Keratinocyte (primary cell): ENCODE measurements at regions not wholly inside any gene's neighbourhood (a gene's known extent, or its start where the extent isn't known, plus 50 kb on each side); places are given as distances from the start of the nearest gene placed in this dataset.

ENCODE experiments used
- DNase-seq: peaks from one replicate; pipeline ENCODE4 v3.0.0-alpha.2; 2011; ENCODE audit warnings: low read depth, missing footprints, low spot score
- FAIRE-seq: peaks from 2 replicates; lab custom pipeline; 2011; peaks lifted over from hg19 to GRCh38; lab: Jason Lieb, UNC
- H2AFZ ChIP-seq: 2 replicates; pipeline ENCODE4 v1.6.0; 2012; ENCODE audit warnings: low read length, control low read depth, inconsistent platforms; ENCODE audit not compliant: control insufficient read depth
- H3K27ac ChIP-seq: 2 replicates; pipeline ENCODE4 v1.5.1; 2011; ENCODE audit warnings: low read length; ENCODE audit not compliant: control insufficient read depth, insufficient read depth
- H3K27me3 ChIP-seq: 3 replicates; pipeline ENCODE4 v1.6.0; 2011; ENCODE audit warnings: low read length; ENCODE audit not compliant: control insufficient read depth, insufficient read depth; ENCODE audit errors: extremely low read depth
- H3K36me3 ChIP-seq, 2 experiments: 2 replicates in 1 of 2; 3 replicates in 1 of 2; pipeline ENCODE4 v1.5.1; 2011; ENCODE audit warnings: low read length in 2 of 2, mild to moderate bottlenecking in 1 of 2; ENCODE audit not compliant: control insufficient read depth in 2 of 2, insufficient read depth in 2 of 2; ENCODE audit errors: extremely low read depth in 1 of 2
- H3K4me1 ChIP-seq: 3 replicates; pipeline ENCODE4 v1.5.1; 2011; ENCODE audit warnings: low read length; ENCODE audit not compliant: control insufficient read depth, insufficient read depth; ENCODE audit errors: extremely low read depth
- H3K4me2 ChIP-seq: 3 replicates; pipeline ENCODE4 v1.6.0; 2011; ENCODE audit warnings: low read depth, low read length; ENCODE audit not compliant: control insufficient read depth, insufficient read depth; ENCODE audit errors: extremely low read depth
- H3K4me3 ChIP-seq, 3 experiments: fragments of 200-600 bp in 1 of 3; sonication (generic) in 1 of 3; 2 replicates in 2 of 3; 3 replicates in 1 of 3; pipeline ENCODE4 v1.5.1; 2011 to 2016; ENCODE audit warnings: low read length in 3 of 3, mild to moderate bottlenecking in 3 of 3, control low read depth in 2 of 3, inconsistent platforms in 1 of 3, low read depth in 1 of 3, mixed read lengths in 1 of 3, mixed run types in 1 of 3, moderate library complexity in 1 of 3; ENCODE audit not compliant: control insufficient read depth in 2 of 3, insufficient read depth in 2 of 3; ENCODE audit errors: extremely low read depth in 1 of 3
- H3K79me2 ChIP-seq: 2 replicates; pipeline ENCODE4 v1.6.0; 2012; ENCODE audit warnings: low read length; ENCODE audit not compliant: control insufficient read depth, insufficient read depth
- H3K9ac ChIP-seq: 3 replicates; pipeline ENCODE4 v1.6.0; 2011; ENCODE audit warnings: low read length; ENCODE audit not compliant: control insufficient read depth, insufficient read depth; ENCODE audit errors: extremely low read depth
- H3K9me1 ChIP-seq: 3 replicates; pipeline ENCODE4 v1.6.0; 2011; ENCODE audit warnings: low read length; ENCODE audit not compliant: control insufficient read depth, insufficient read depth; ENCODE audit errors: extremely low read depth
- H3K9me3 ChIP-seq: 2 replicates; pipeline ENCODE4 v1.5.1; 2012; ENCODE audit warnings: low read depth, low read length; ENCODE audit not compliant: control insufficient read depth
- H4K20me1 ChIP-seq: 3 replicates; pipeline ENCODE4 v1.6.0; 2011; ENCODE audit warnings: low read length; ENCODE audit not compliant: control insufficient read depth, insufficient read depth; ENCODE audit errors: extremely low read depth
- CTCF ChIP-seq, 3 experiments: IDR thresholded peaks in 1 of 3; conservative IDR thresholded peaks in 1 of 3; optimal IDR thresholded peaks in 1 of 3; 2 replicates in 2 of 3; 3 replicates in 1 of 3; pipeline versions ENCODE3 to v1.5.1; 2011; ENCODE audit warnings: low read length in 3 of 3, mild to moderate bottlenecking in 3 of 3, moderate library complexity in 2 of 3, control low read depth in 1 of 3, inconsistent platforms in 1 of 3; ENCODE audit not compliant: insufficient read depth in 2 of 3; ENCODE audit errors: extremely low read depth in 1 of 3
- EZH2 ChIP-seq: IDR thresholded peaks from one replicate; pipeline ENCODE4 v1.6.1; 2012; ENCODE audit warnings: inconsistent platforms, mild to moderate bottlenecking, low read length, moderate library complexity
- dilution Hi-C: fragments of 300-500 bp; cut with MboI; formaldehyde crosslinking; loops from one replicate; pipeline ENCODE4 v1.7.0; 2020; ENCODE audit warnings: low sequenced_read_pairs; ENCODE audit not compliant: extremely low pct_ligation_motif_present

- no peaks in the 10 kb centered on the region for H3K27me3 ChIP-seq
- DNase-seq (no peak), FAIRE-seq (no peak)
- dilution Hi-C loops, result no loop called here
- no peak overlapping the region for H3K4me3 ChIP-seq
- no peaks in the 10 kb centered on the region for H3K4me1 ChIP-seq
- TF ChIP-seq EZH2 (no peak), CTCF (optimal IDR thresholded peaks at IDR 0.05 in 1 of 3, IDR thresholded peaks at IDR 0.05 in 1 of 3, conservative IDR thresholded peaks at IDR 0.05 in 1 of 3; ENCODE audit: extremely low read depth in 1 of 3, insufficient read depth in 2 of 3, low read length in 3 of 3) (no peak)
- H2AFZ ChIP-seq, result peak overlapping the region; percentile 54
- H3K9me1 ChIP-seq, result no peaks in the 10 kb centered on the region
- no peak overlapping the region for H3K27ac ChIP-seq
- H4K20me1 ChIP-seq, result no peaks in the 10 kb centered on the region
- H3K4me2 ChIP-seq, result no peak overlapping the region
- H3K9me3 ChIP-seq, result no peaks in the 10 kb centered on the region
- no peak overlapping the region for H3K9ac ChIP-seq
- no peaks in the 10 kb centered on the region for H3K36me3 ChIP-seq
- H3K79me2 ChIP-seq, result no peaks in the 10 kb centered on the region
Observed at GRCh38 chr20:53857723-53858236, 212.6 kb downstream of the BCAS1 start.

- no peak overlapping the region for H3K9ac ChIP-seq
- dilution Hi-C loops, result no loop called here
- H3K27ac ChIP-seq, result no peak overlapping the region
- no peak overlapping the region for H3K4me2 ChIP-seq
- no peaks in the 10 kb centered on the region for H3K9me3 ChIP-seq
- H3K79me2 ChIP-seq, result no peaks in the 10 kb centered on the region
- TF ChIP-seq EZH2, result no peak
- no peak for TF ChIP-seq CTCF (optimal IDR thresholded peaks at IDR 0.05 in 1 of 3, IDR thresholded peaks at IDR 0.05 in 1 of 3, conservative IDR thresholded peaks at IDR 0.05 in 1 of 3; ENCODE audit: extremely low read depth in 1 of 3, insufficient read depth in 2 of 3, low read length in 3 of 3)
- no peaks in the 10 kb centered on the region for H3K9me1 ChIP-seq
- no peaks in the 10 kb centered on the region for H3K4me1 ChIP-seq
- H2AFZ ChIP-seq, result no peak overlapping the region
- DNase-seq (no peak), FAIRE-seq (no peak)
- H3K27me3 ChIP-seq, result no peaks in the 10 kb centered on the region
- no peaks in the 10 kb centered on the region for H4K20me1 ChIP-seq
- no peaks in the 10 kb centered on the region for H3K36me3 ChIP-seq
- H3K4me3 ChIP-seq, result no peak overlapping the region
Observed at GRCh38 chr20:53856300-53857295, 213.8 kb downstream of the BCAS1 start.
